H1 (cell line): ENCODE measurements at regions not wholly inside any gene's neighbourhood (a gene's known extent, or its start where the extent isn't known, plus 50 kb on each side); places are given as distances from the start of the nearest gene placed in this dataset.

Experiments
- CTCF ChIA-PET: fragments of 300-600 bp; sonication (Branson Sonifier 250); formaldehyde crosslinking; loops from one replicate; lab custom pipeline; 2021; ENCODE audit not compliant: partially characterized antibody; lab: Charles Lee
- POLR2A ChIA-PET: fragments of 300-600 bp; sonication (Branson Sonifier 250); formaldehyde crosslinking; loops from one replicate; lab custom pipeline; 2021; ENCODE audit warnings: inconsistent platforms; ENCODE audit not compliant: partially characterized antibody; lab: Charles Lee
- DNase-seq, 2 experiments: peaks; one replicate each; pipeline versions ENCODE4 v3.0.0 to v3.0.0-alpha.2; 2010 to 2022; ENCODE audit warnings: low spot score in 2 of 2, low read depth in 1 of 2, mixed read lengths in 1 of 2
- FAIRE-seq: peaks from 2 replicates; lab custom pipeline; 2011; peaks lifted over from hg19 to GRCh38; lab: Jason Lieb, UNC
- H2AFZ ChIP-seq: 2 replicates; pipeline ENCODE4 v1.8.1; 2012; ENCODE audit warnings: low read length, inconsistent platforms
- H2AK5ac ChIP-seq: 2 replicates; pipeline ENCODE4 v1.6.1; 2013; ENCODE audit warnings: low read depth, low read length
- H2BK120ac ChIP-seq: replicated peaks from 2 replicates; pipeline ENCODE3; 2013; ENCODE audit warnings: low read depth, low read length, inconsistent platforms
- H2BK12ac ChIP-seq: 2 replicates; pipeline ENCODE4 v1.6.1; 2013; ENCODE audit warnings: low read depth, low read length
- H2BK15ac ChIP-seq: 2 replicates; pipeline ENCODE4 v1.6.1; 2013; ENCODE audit warnings: low read length
- H2BK20ac ChIP-seq: 2 replicates; pipeline ENCODE4 v1.6.1; 2013; ENCODE audit warnings: low read length
- H2BK5ac ChIP-seq: 2 replicates; pipeline ENCODE4 v1.6.1; 2013; ENCODE audit warnings: low read depth, low read length
- H3K14ac ChIP-seq: 2 replicates; pipeline ENCODE4 v1.6.1; 2013; ENCODE audit warnings: inconsistent platforms; ENCODE audit not compliant: insufficient read length
- H3K18ac ChIP-seq: 2 replicates; pipeline ENCODE4 v1.6.1; 2013; ENCODE audit warnings: low read length; ENCODE audit errors: extremely low read depth
- H3K23ac ChIP-seq: 2 replicates; pipeline ENCODE4 v1.6.1; 2013; ENCODE audit warnings: inconsistent platforms; ENCODE audit not compliant: insufficient read length
- H3K23me2 ChIP-seq: 2 replicates; pipeline ENCODE4 v1.6.1; 2013; ENCODE audit warnings: low read depth, low read length
- H3K27ac ChIP-seq: 2 replicates; pipeline ENCODE4 v1.6.1; 2011; ENCODE audit warnings: low read depth, low read length, inconsistent platforms
- H3K27me3 ChIP-seq, 4 experiments: replicated peaks in 1 of 4; 1 replicate in 1 of 4; 2 replicates in 3 of 4; pipeline versions ENCODE4 v1.6.1 to v1.8.1; 2011 to 2013; ENCODE audit warnings: low read length in 3 of 4, mild to moderate bottlenecking in 3 of 4, inconsistent platforms in 2 of 4, mixed read lengths in 2 of 4, moderate library complexity in 1 of 4; ENCODE audit not compliant: control insufficient read depth in 3 of 4, insufficient read depth in 3 of 4; ENCODE audit errors: extremely low read depth in 1 of 4
- H3K36me3 ChIP-seq, 4 experiments: 2 replicates each; pipeline versions ENCODE4 v1.6.1 to v1.8.1; 2011 to 2013; ENCODE audit warnings: mild to moderate bottlenecking in 4 of 4, low read length in 3 of 4, moderate library complexity in 2 of 4, control low read depth in 1 of 4, inconsistent platforms in 1 of 4; ENCODE audit not compliant: insufficient read depth in 4 of 4, control insufficient read depth in 2 of 4
- H3K4ac ChIP-seq: replicated peaks from 2 replicates; pipeline ENCODE3; 2013; ENCODE audit warnings: low read length, low read depth, mixed read lengths, inconsistent platforms; ENCODE audit not compliant: insufficient read length
- H3K4me1 ChIP-seq, 4 experiments: replicated peaks in 1 of 4; 1 replicate in 1 of 4; 2 replicates in 3 of 4; pipeline versions ENCODE4 v1.6.1 to v1.8.1; 2011 to 2013; ENCODE audit warnings: low read length in 3 of 4, inconsistent platforms in 2 of 4, mixed read lengths in 1 of 4; ENCODE audit not compliant: insufficient read depth in 4 of 4, control insufficient read depth in 3 of 4
- H3K4me2 ChIP-seq, 2 experiments: 2 replicates each; pipeline versions ENCODE4 v1.6.1 to v1.8.1; 2011 to 2013; ENCODE audit warnings: low read depth in 2 of 2, low read length in 2 of 2, control low read depth in 1 of 2, inconsistent platforms in 1 of 2, mild to moderate bottlenecking in 1 of 2; ENCODE audit not compliant: insufficient read depth in 1 of 2
- H3K4me3 ChIP-seq, 4 experiments: fragments of 200-600, 300-600 bp in 1 of 4; sonication (generic), shearing (Covaris generic), sonication (Bioruptor Twin) in 1 of 4; 2 replicates each; pipeline versions ENCODE4 v1.5.1 to v1.8.1; 2011 to 2016; ENCODE audit warnings: low read length in 4 of 4, low read depth in 3 of 4, control low read depth in 2 of 4, inconsistent platforms in 2 of 4, mild to moderate bottlenecking in 2 of 4, mixed read lengths in 1 of 4, moderate library complexity in 1 of 4; ENCODE audit not compliant: insufficient read depth in 2 of 4; ENCODE audit errors: extremely low read depth in 1 of 4
- H3K56ac ChIP-seq: replicated peaks from 2 replicates; pipeline ENCODE3; 2013; ENCODE audit warnings: low read depth, mild to moderate bottlenecking, mixed read lengths, low read length, inconsistent platforms; ENCODE audit not compliant: insufficient read length
- H3K79me1 ChIP-seq: 2 replicates; pipeline ENCODE4 v1.6.1; 2013; ENCODE audit warnings: low read depth, low read length, control low read depth
- H3K79me2 ChIP-seq, 2 experiments: 2 replicates each; pipeline versions ENCODE4 v1.6.1 to v1.8.1; 2012 to 2013; ENCODE audit warnings: low read length in 2 of 2, mild to moderate bottlenecking in 2 of 2, inconsistent platforms in 1 of 2; ENCODE audit not compliant: insufficient read depth in 2 of 2, control insufficient read depth in 1 of 2
- H3K9ac ChIP-seq, 4 experiments: replicated peaks in 1 of 4; 1 replicate in 1 of 4; 2 replicates in 3 of 4; pipeline versions ENCODE4 v1.6.1 to v1.8.1; 2011 to 2013; ENCODE audit warnings: low read depth in 3 of 4, low read length in 3 of 4, control low read depth in 2 of 4, mild to moderate bottlenecking in 2 of 4, moderate library complexity in 2 of 4, inconsistent platforms in 1 of 4; ENCODE audit errors: extremely low read depth in 1 of 4
- H3K9me3 ChIP-seq, 2 experiments: 2 replicates each; pipeline versions ENCODE4 v1.6.1 to v1.8.1; 2012 to 2013; ENCODE audit warnings: mild to moderate bottlenecking in 2 of 2, moderate library complexity in 2 of 2, control low read depth in 1 of 2, inconsistent platforms in 1 of 2, low read depth in 1 of 2, low read length in 1 of 2, mixed read lengths in 1 of 2; ENCODE audit not compliant: insufficient read depth in 2 of 2
- H4K20me1 ChIP-seq, 2 experiments: replicated peaks in 1 of 2; 2 replicates each; pipeline versions ENCODE3 to v1.8.1; 2011 to 2013; ENCODE audit warnings: inconsistent platforms in 2 of 2, low read length in 2 of 2, mild to moderate bottlenecking in 1 of 2; ENCODE audit not compliant: insufficient read depth in 2 of 2, control insufficient read depth in 1 of 2
- H4K5ac ChIP-seq: 2 replicates; pipeline ENCODE4 v1.6.1; 2013; ENCODE audit warnings: low read length, low read depth, mixed read lengths, inconsistent platforms; ENCODE audit not compliant: insufficient read length
- H4K8ac ChIP-seq: 2 replicates; pipeline ENCODE4 v1.8.0; 2013; ENCODE audit warnings: mild to moderate bottlenecking, moderate library complexity, low read length, inconsistent platforms; ENCODE audit not compliant: insufficient read depth; ENCODE audit errors: extremely low read depth
- H4K91ac ChIP-seq: replicated peaks from 2 replicates; pipeline ENCODE3; 2013; ENCODE audit warnings: low read length, mixed read lengths, inconsistent platforms; ENCODE audit not compliant: insufficient read length
- ASH2L ChIP-seq: fragments of 200-600, 300-600 bp; sonication (generic); IDR thresholded peaks from one replicate; pipeline ENCODE4 v1.7.1; 2017; ENCODE audit warnings: low read length
- BRCA1 ChIP-seq: IDR thresholded peaks from 2 replicates; pipeline ENCODE4 v1.6.1; 2012; ENCODE audit warnings: low read depth, low read length, improper control_type of control experiment
- CEBPB ChIP-seq: IDR thresholded peaks from 2 replicates; pipeline ENCODE4 v1.6.1; 2012; ENCODE audit warnings: low read depth, low read length
- CHD1 ChIP-seq: IDR thresholded peaks from 2 replicates; pipeline ENCODE4 v1.6.1; 2012; ENCODE audit warnings: low read depth, low read length, improper control_type of control experiment
- KDM1A ChIP-seq: fragments of 200-600, 300-600 bp; sonication (generic); IDR thresholded peaks from 2 replicates; pipeline ENCODE4 v1.7.1; 2016; ENCODE audit warnings: mild to moderate bottlenecking, low read length, borderline replicate concordance
- KDM4A ChIP-seq: IDR thresholded peaks from one replicate; pipeline ENCODE4 v1.7.1; 2012; ENCODE audit warnings: low read depth, mild to moderate bottlenecking, moderate library complexity, low read length, inconsistent platforms; ENCODE audit not compliant: severe bottlenecking
- KDM5A ChIP-seq: fragments of 200-600 bp; IDR thresholded peaks from 2 replicates; pipeline ENCODE4 v1.7.1; 2012; ENCODE audit warnings: mild to moderate bottlenecking, low read length, inconsistent platforms, mixed read lengths
- RFX5 ChIP-seq: IDR thresholded peaks from 2 replicates; pipeline ENCODE4 v1.6.1; 2011; ENCODE audit warnings: low read depth, low read length, improper control_type of control experiment, borderline replicate concordance
- SAP30 ChIP-seq: fragments of 300-600 bp; sonication (generic); IDR thresholded peaks from 2 replicates; pipeline ENCODE4 v1.7.1; 2012; ENCODE audit warnings: low read length, moderate library complexity, mild to moderate bottlenecking, inconsistent platforms; ENCODE audit not compliant: insufficient read depth, insufficient replicate concordance
- SIX5 ChIP-seq: IDR thresholded peaks from 2 replicates; pipeline ENCODE4 v1.6.1; 2011; ENCODE audit warnings: mild to moderate bottlenecking, low read depth, low read length
- USF2 ChIP-seq: IDR thresholded peaks from 2 replicates; pipeline ENCODE4 v1.6.1; 2011; ENCODE audit warnings: low read length, improper control_type of control experiment
- WGBS, 2 experiments: shearing (Covaris generic) in 1 of 2; methylation state at CpG; one replicate each; pipeline versions ENCODE4 v1.1.6 to v1.1.7; 2013 to 2015; ENCODE audit warnings: low lambda C conversion rate in 2 of 2, mixed read lengths in 2 of 2, inconsistent platforms in 1 of 2, low coverage in 1 of 2, missing lambda C conversion rate in 1 of 2; ENCODE audit not compliant: insufficient replicate concordance in 2 of 2, insufficient coverage in 1 of 2, insufficient read length in 1 of 2; ENCODE audit errors: extremely low coverage in 1 of 2, missing lambda C conversion rate in 1 of 2; 5-methylcytosine and 5-hydroxymethylcytosine counted together
- TF ChIP-seq, protein P1 (sequence below): IDR thresholded peaks from 2 replicates; pipeline ENCODE4 v1.6.1; 2012; ENCODE audit warnings: inconsistent platforms

GRCh38 chr5:145699846-145700245 lies 135.3 kb downstream of the PRELID2 start:
- no peaks in the 10 kb centered on the region for H3K27me3 ChIP-seq
- ChIA-PET POLR2A (interaction anchor here (1.4 kb wide), 1 partner anchor 9 kb away, joined by 3 read pairs; no protein-coding TSS in a partner anchor), CTCF (interaction anchor here (1.1 to 10.5 kb wide), 7 partner anchors 9 to 352 kb away, joined by 5 to 100 read pairs (median 21); no protein-coding TSS in a partner anchor)
- H4K5ac ChIP-seq: no peak overlapping the region
- no peak for FAIRE-seq
- no peak overlapping the region for H3K9ac ChIP-seq
- H2BK120ac ChIP-seq: no peak overlapping the region
- no peaks in the 10 kb centered on the region for H3K79me2 ChIP-seq
- no peaks in the 10 kb centered on the region for H3K79me1 ChIP-seq
- H2AK5ac ChIP-seq: no peak overlapping the region
- H3K56ac ChIP-seq: no peak overlapping the region
- no peak overlapping the region for H3K27ac ChIP-seq
- H3K4me2 ChIP-seq: no peak overlapping the region
- H3K36me3 ChIP-seq: no peaks in the 10 kb centered on the region
- H3K18ac ChIP-seq: no peak overlapping the region
- H2BK12ac ChIP-seq: no peak overlapping the region
- no peaks in the 10 kb centered on the region for H3K23me2 ChIP-seq
- no peaks in the 10 kb centered on the region for H4K20me1 ChIP-seq
- DNase-seq: no peak
- no peak overlapping the region for H4K8ac ChIP-seq
- H3K9me3 ChIP-seq: no peaks in the 10 kb centered on the region
- no peaks in the 10 kb centered on the region for H3K4me1 ChIP-seq
- H2AFZ ChIP-seq: no peak overlapping the region
- H2BK20ac ChIP-seq: no peak overlapping the region
- no peak overlapping the region for H2BK5ac ChIP-seq
- H3K4me3 ChIP-seq: no peak overlapping the region
- no peak overlapping the region for H3K14ac ChIP-seq
- H3K23ac ChIP-seq: no peak overlapping the region
- no peak overlapping the region for H3K4ac ChIP-seq
- H4K91ac ChIP-seq: no peak overlapping the region
- whole genome bisulfite sequencing, 2 experiments: 67% methylated on average over 2 of the region's 2 CpGs; no CpG with 5 or more reads in 1 of the 2 experiments
- no peak for TF ChIP-seq KDM5A
- TF ChIP-seq KDM4A: no peak
- no peak for TF ChIP-seq KDM1A
- TF ChIP-seq, protein P1, sequence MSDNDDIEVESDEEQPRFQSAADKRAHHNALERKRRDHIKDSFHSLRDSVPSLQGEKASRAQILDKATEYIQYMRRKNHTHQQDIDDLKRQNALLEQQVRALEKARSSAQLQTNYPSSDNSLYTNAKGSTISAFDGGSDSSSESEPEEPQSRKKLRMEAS: no peak
- no peak for TF ChIP-seq CHD1
- TF ChIP-seq RFX5: no peak
- TF ChIP-seq CEBPB: no peak
- no peak for TF ChIP-seq SIX5
- TF ChIP-seq BRCA1: no peak
- TF ChIP-seq ASH2L: no peak
- TF ChIP-seq USF2: no peak
- no peak for TF ChIP-seq SAP30
- no peak overlapping the region for H2BK15ac ChIP-seq
